ENCODE measurements at regions not wholly inside any gene's neighbourhood (a gene's known extent, or its start where the extent isn't known, plus 50 kb on each side); places are given as distances from the start of the nearest gene placed in this dataset.
A peak's percentile ranks its signal among the peaks of the same experiment; 100 is the strongest.
"Not testable (repeated sequence)": the region's sequence is repeated elsewhere in the genome, so short reads cannot be mapped to it uniquely, and the experiment has no call there.

DNA sequence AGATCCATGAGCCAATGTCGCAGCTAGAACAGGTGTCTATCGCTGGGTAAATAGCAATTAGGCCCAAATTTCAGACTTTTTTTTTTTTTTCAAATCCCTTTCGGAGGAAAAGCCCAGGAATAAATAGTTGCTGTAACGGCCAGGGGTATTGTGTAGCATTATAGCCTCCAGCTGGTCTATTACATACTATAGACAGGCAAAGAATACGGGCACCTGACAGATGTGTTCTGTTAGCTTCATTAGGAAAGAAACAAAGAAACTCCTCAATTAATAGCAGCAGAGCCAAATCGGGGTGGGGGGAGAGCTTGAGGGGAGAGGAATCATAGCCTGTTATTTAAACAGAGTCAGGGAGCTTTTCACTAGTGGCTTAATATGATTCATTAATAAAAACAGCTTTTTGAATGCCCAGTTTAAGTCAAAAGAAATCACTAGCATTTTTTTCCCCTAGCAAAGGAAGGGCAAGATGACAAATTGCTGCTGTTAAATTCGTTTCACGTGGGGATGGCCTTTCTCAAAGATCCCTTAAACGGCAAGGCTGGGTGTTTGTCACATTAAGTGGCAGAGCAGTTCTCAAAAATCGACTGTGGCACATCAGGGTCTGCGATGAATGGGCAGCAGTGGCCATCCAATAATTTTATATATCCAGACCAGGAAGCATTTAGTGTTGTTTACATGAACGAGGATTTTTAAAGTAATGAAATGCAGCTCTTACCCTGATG is 139.4 kb downstream of the ID4 start:
- no peak for DNase-seq (ENCODE audit: low spot score)

DNA sequence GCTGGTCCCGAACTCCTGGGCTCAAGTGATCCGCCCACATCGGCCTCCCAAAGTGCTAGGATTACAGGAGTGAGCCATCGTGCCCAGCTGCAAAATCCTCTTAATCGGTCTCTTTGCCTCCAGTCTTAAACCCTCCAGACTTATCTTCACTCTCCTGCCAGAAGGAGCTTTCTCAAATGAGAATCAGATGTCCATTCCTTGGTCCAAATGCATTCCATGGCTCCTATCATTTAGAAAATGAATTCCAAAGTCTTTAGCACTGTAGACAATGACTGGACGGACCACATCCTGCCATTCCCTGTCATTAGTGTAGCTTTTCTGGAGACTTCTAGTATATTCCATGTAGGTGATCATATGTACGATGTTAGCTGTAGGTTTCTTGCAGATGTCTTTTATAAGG is 141.9 kb downstream of the ID4 start:
- no peak for DNase-seq (ENCODE audit: low spot score)

DNA sequence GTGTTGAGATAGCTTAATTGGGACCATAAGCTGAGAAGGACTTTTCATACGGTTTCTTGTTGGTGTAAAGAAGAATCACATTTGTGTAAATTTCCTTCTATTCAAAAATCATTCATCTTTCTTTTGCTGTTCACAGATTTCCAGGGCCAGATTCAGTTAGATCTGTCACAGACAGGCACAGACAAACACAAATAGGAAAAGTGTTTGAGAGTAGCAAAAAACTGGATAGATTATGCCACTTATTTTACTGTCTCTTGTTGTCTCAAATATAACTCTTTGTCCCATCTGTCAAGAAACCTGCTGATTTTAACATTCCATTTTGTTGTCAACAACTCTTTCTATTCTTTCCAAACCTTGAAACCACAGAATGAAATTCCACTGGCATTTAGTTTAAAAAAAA is 142.8 kb downstream of the ID4 start:
- DNase-seq (ENCODE audit: low spot score), result no peak

DNA sequence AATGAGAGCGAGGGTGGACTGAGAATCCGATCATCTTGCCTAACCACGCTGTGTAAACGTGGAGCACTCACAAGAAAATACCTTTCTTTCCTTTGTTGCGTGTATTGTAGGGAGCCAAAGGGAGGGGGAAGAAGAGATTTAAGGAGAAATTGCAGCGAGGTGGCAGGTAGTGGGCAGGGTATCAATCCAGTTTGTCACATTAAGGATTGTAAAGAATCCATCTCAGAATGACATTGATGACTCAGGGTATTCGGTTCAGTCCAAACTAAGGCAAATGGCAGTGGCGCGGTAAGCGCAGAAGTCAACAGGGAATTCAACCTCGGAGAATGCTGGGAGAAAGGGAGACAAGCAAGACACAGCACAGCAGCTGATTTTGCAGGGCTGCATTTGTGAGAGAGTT is 146.2 kb downstream of the ID4 start:
- DNase-seq (ENCODE audit: low spot score), result no peak

DNA sequence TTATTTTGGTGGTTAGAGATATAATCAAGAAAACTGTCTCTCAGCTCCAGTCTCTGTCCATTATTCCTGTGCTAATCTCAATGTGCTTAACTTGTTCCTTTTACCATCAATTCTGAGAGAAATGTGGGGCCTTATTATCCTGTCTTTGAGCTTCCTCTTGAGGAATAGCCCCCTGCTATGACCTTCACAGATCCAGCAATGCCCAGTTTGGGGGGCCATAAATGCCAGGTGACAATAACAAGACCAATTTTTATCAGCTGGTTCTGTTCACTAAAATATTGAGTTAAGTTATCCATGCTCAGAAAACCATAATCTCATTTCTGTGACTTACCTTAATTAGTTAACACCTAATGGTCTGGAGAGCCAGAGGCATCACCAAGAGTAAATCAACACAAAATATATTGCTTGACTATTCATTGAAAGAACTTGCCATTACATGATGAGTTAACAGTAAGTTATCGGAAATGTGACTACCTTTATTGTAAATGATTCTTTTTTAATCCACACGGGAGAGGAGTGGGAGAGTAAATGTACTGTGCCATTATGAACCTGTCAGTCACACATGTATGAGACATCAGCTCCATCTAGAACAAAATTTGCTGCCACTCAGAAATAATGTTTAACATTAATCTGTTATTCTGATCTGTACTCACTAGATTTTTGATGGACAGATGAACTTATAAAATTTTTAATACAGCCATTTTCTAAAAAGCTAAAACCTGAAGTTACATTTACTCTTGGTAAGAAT is 149.7 kb downstream of the ID4 start:
- no peak for DNase-seq (ENCODE audit: low spot score)

DNA sequence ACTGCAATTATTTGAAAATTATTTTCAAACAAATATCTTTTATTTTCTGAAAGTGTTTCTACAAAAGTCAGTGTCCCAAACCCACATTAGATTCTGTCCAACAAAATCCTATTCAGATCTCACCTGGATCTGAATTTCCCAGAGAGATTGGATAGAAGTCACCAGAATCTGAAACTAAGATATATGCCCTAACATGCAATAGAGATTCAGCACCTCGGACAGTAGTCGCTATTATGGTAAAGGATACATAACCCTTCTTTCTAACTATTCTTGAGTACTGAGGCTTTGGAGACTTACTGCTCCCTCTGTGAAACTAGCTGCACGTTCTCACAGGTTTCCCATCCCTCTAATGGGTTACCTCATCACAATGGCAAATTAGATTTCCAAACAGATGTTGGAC is 151.4 kb downstream of the ID4 start:
- DNase-seq (ENCODE audit: low spot score), result no peak

DNA sequence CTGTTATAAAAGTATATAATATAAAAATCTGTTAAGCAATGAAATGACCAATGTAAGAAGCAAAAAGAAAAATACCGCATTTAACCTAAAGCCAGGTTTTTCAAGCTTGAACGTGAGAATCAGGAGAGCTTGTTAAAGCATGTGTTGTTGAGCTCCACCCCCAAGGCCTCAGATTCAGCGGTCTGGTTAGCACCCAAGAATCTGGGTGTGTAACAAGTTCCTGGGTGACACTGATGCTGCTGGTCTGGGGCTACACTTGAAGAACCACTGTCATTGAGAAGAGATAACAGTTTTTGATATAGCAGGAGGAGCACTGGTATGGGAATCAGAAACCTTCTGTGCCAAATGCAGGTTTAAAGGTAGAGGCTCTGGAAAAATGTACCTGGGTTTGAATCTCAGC is 154.0 kb downstream of the ID4 start:
- DNase-seq (ENCODE audit: low spot score), result no peak

DNA sequence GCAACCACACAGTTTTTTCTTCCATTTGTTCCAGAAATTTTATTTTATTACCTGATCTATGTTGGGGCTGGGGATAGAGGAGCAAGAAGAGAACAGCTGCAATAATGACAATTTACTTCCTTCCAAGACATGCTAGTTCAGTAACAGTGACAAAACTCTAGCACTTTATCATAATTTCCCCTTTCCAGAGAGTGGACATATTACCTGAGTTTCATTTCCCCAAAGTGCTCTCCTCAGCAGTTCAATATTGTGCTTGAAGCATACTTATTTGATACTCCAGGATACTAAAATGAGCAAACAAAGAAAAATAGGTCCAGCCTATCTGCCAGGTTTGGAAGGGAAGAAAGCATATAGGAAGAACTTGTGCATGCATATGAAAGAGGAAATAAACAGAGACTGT is 157.7 kb downstream of the ID4 start:
- DNase-seq (ENCODE audit: low spot score), result no peak

DNA sequence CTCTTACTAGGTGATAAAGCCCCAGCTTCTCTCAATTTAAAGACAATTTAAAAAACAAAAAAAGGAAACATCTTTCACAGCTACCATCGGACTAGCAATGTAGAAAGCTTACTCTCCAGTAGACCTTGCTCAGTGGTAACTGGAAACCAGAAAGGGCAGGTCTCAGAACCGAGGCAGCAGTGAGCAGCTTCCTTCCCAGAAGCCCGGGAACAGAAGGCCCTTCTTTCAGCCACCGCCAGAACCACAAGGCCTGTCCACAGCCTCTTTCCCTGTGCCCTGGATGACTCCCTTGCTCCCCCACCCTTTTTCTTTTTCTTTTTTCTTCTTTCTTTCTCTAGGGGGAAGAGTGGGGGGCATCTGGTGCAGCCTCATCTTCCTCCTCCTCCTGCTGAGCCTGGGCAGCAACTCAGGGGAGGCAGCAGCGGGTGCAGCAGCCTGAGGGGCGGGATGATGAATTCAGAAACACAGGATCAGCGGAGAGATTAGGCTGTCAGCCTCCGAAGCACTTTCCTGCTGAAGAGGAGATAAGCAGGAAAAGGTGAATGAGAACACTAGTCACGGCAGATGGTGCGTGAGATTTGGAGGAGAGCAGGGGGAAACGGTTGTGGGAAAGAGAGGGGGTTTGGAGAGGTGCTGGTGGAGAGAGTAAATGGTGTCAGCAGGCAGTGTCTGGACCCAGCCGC is 158.5 kb downstream of the ID4 start:
- no peak for DNase-seq (ENCODE audit: low spot score)

DNA sequence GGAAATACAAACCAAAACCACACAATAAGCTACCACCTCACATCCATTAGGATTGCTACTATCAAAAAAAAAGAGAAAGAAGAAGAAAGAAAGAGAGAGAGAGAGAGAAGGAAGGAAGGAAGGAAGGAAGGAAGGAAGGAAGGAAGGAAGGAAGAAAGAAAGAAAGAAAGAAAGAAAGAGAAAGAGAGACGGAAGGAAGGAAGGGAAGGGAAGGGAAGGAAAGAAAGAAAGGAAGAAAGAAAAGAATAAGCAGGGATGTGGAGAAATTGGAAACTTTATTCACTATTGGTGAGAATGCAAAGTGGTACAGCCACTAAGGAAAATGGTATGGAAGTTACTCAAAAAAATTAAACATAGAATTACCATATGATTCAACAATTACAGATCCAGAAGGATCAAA is 159.9 kb downstream of the ID4 start:
- no peak for DNase-seq (ENCODE audit: low spot score)

DNA sequence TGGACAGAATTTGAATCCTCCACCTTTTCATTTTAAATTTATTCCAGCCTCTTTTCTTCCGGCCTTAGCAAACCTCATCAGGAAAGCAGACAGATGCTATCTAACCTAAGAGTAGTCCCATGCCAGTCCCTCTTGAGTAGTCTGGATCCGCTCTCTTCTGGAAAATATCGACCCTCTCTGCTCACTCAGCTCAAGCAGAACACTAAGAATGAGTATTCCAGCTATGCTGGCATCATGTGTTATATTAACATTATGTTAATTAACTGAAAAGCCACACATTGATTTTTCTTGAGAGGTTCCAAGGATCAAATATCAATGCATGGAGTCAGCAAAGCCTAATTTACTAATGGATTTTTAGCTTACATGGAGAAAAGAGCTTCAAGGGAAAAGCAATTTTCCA is 161.4 kb downstream of the ID4 start:
- no peak for DNase-seq (ENCODE audit: low spot score)

DNA sequence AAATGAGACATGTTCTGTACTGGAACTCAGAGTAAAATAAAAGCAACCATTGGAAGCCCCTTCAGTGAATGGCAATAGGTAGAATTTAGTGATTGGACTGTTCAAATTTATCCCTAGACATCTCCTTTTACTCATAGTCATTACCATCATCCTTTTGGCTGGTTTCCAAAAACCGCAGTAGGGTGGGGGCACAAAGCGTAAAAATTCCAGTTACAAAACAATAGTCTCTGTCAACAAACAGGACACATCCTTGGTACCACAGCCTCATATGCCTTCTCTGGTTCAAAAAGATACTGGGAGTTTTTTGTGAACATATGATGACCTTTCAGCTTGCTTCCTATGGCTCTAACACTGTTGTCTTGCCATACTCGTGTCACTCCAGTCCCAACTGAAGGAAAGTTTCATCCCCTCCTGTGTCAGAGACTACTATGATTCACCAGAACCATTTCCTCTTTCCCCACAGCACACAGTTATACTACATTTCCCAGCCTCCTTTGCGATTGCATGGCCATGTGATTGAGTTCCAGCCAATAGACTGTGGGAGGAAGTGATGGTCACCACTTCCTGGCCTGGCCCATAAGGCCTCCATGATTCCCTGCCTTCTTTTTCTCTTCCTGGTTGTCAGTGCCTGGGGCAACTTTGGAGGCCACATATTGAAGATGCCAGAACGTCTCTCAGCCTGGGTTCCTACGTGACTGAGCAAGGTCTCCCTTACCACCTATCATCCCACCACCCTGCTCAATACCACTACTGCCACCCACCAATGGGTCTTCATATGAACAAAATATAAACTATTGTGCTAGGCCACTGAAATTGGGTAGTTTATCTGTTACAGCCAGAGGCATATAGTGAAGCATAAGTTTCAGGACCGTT is 162.4 kb downstream of the ID4 start:
- DNase-seq (ENCODE audit: low spot score), result peak; percentile 46

DNA sequence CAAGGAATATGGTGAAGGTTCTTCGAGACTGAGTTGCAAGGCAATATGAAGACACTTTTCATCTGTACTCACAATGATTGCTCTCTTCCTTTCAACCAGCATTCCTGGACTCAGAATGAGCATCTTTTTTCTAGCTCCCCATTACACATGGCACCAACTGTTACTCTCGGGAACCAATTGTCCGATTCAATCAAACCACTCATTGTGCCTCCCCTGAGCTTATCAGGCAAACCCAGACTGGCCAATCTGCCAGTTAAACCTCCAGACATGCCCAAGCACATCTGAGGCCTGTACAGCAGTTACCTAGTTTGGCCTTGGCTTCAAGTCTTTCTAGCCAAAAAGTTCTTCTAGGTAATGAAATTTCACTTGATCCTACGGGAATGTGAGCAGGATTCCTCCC is 164.1 kb downstream of the ID4 start:
- no peak for DNase-seq (ENCODE audit: low spot score)

DNA sequence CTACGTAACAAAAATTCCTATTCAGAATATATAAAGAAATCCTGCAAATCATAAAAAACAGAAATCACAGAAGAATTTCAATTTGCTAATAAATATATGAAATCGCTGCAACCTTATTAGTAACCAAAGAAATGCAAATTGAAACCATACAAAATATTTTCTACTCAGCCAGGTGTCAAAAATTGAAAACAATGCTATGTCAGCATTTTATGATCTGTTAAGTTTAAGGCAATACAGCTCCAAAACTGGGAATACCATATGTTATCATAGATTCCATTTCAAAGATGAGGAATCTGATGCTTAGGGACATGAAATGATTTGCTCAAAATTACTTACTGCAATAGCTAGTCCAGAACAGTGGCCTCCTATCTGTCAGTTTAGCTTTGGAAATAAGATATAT is 168.9 kb downstream of the ID4 start:
- no peak for DNase-seq (ENCODE audit: low spot score)

DNA sequence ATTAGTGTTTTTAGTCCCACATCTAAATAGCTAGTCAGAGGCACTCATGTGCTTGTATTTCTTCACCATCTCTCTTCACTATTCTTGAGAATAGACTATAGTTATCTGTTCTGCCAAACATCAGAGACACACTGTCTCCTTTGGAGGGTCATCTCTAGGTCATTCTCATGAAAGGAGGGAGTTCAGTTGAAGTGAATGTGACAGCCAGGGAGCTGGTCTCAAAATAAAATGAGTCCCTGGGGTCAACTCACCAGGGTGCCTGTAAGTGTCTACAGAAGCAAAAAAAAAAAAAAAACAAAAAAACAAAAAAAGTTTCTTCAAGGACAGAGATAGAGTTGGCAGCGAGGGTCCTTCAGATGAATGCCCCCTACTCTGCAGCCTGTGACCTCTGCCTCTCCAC is 171.0 kb downstream of the ID4 start:
- no peak for DNase-seq (ENCODE audit: low spot score)

DNA sequence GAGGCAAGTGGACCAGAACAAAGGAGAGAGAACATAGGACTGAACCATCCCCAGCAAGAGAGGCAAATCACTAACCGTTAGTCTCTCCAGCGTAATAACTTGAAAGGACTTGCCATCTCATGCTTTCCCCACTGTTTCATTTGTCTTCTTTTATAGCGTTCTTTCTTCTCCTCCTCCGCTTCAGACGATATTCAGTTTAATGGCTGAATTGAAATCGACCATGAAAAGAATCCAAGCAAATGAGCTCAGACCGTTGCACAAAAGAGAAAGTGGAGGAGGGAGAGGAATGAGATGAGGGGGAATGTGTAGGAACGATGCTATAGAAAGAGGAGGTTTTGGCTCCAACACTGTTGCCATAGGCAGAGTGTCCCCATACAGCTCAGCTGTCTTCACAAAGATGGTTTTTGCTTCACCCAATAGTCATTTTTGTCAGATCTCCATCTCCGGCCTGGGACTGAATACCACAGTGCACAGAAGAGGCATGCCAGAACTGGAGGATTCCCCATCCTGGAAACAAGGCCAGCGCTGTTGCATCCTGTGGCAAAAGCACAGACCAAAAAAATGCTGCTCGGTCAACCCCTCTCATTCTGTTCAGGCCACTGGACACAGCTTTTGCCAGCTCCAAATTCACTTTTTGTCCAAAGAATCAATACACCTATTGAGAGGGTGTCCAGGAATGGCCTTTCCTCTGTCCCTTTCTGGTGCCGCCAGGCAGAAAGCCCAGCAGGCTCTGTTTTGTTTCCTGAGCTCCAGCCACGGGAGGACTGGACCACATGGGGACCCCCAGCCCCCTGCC is 176.1 kb downstream of the ID4 start:
- no peak for DNase-seq (ENCODE audit: low spot score)

DNA sequence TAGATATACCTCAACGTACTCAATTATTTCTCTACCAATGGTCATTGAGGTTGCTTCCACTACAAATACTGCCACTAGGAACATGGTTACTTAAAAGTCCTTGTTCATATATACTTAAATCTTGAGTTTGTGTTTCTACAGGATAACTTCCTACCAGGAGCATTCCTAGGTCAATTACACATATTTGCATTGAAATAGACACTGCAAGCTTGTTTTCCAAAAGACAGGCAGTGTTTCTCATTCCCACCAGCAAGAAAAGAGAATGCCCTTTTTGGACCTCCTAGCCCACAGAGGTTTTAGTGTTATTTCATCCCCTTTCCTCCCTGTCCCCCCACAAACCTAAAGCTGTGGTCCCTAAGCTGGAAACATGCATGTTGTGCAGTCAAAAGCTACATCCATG is 177.3 kb downstream of the ID4 start:
- DNase-seq (ENCODE audit: low spot score), result no peak

DNA sequence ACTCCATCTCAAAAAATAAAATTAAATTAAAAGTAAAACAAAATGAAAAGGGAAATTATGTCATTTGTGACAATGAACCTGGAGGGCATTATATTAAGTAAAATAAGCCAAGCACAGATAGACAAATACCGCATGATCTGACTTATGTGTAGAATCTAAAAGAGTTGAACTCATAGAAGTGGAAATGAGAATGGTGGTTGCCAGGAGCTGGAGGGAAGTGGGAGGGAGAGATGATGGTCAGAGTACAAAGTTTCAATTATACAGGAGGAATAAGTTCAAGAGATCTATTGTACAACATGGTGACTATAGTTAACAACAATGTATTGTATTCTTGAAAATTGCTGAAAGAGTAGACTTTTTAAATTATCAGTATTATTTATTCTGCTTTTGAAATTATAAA is 183.4 kb downstream of the ID4 start:
- no peak for DNase-seq (ENCODE audit: low spot score)

DNA sequence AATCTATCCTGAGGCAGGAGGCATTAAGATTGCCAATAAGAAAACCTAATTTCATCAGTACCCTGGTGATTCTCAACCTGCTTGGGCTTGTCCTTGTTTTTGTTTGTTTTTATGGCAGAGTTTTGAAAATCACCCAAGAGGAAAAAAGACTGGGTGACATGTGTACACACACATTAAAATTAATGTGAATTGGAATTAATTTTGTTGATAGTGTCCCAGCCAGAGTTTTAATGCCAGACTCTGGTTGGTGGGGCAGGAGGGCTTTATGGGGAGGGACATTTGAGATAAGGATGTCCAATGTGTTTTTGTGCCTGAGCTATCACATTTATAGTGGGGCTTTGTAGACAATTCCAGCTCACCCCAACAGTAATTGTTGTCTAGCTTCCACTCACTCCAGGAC is 184.6 kb downstream of the ID4 start:
- DNase-seq (ENCODE audit: low spot score), result no peak

DNA sequence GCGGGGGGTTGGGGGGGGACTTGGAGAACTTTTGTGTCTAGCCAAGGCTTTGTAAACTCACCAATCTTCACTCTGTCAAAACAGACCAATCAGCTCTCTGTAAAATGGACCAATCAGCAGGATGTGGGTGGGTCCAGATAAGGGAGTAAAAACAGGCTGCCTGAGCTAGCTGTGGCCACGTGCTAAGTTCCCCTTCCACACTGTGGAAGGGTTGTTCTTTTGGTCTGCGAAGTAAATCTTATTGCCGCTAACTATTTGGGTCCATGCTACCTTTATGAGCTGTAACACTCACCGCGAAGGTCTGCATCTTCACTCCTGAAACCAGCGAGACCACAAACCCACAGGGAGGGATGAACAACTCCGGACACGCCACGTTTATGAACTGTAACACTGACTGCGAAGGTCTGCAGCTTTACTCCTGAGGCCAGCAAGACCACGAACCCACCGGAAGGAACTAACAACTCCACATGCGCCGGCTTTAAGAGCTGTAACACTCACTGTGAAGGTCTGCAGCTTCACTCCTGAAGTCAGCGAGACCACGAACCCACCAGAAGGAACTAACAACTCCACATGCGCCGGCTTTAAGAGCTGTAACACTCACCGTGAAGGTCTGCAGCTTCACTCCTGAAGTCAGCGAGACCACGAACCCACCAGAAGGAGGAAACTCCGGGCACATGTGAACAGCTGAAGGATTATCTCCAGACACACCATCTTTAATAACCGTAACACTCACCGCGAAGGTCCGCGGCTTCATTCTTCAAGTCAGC is 186.6 kb downstream of the ID4 start:
- not testable (repeated sequence) for DNase-seq (ENCODE audit: low spot score)

DNA sequence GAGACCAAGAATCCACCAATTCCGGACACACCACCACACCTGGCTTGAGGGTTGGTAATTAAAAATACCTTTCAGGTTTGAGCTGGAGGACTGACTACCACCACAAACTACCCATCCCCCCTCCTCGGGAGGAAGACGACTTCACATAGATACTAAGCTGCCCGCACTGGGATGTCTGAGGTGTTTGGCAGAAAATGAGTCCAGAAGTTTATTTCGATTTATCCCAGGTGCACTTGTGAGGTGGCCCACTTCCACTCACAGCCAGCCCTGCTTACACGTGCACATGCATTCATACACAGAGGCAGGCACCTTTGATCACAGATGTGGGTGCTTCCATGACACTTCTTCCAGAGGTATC is 187.1 kb downstream of the ID4 start:
- no peak for DNase-seq (ENCODE audit: low spot score)

Data from H4 (cell line).